ENCODE measurements at regions not wholly inside any gene's neighbourhood (a gene's known extent, or its start where the extent isn't known, plus 50 kb on each side); places are given as distances from the start of the nearest gene placed in this dataset.

- TF ChIP-seq CTCF (IDR thresholded peaks at IDR 0.05) (no peak), POLR2A (IDR thresholded peaks at IDR 0.05) (no peak)
These were observed 408.6 kb downstream of the LIG4 start for GRCh38 chr13:107806726-107807125.

Measured in breast epithelium (tissue), 3 donors.